Calu3 (cell line): ENCODE measurements at regions not wholly inside any gene's neighbourhood (a gene's known extent, or its start where the extent isn't known, plus 50 kb on each side); places are given as distances from the start of the nearest gene placed in this dataset.

Source experiments
- BruUV-seq: library from RNA; stranded (reverse); fragments of 400-500 nt; replicated peaks from 2 replicates; lab custom pipeline; 2021; lab: Mats Ljungman, UMichigan
- CTCF ChIA-PET: fragments of 300-600 bp; sonication (Branson Sonifier 250); formaldehyde crosslinking; loops from one replicate; lab custom pipeline; 2022; ENCODE audit warnings: antibody characterized with exemption; lab: Charles Lee
- DNase-seq: peaks from one replicate; pipeline ENCODE4 v3.0.0; 2022
- H3K27ac Mint-ChIP-seq: one replicate; pipeline ENCODE4 v1.8.0; 2022; ENCODE audit warnings: mixed read lengths; ENCODE audit not compliant: unreplicated experiment
- H3K27me3 Mint-ChIP-seq: one replicate; pipeline ENCODE4 v1.8.0; 2022; ENCODE audit warnings: mixed read lengths; ENCODE audit not compliant: unreplicated experiment
- H3K36me3 Mint-ChIP-seq: one replicate; pipeline ENCODE4 v1.8.0; 2022; ENCODE audit warnings: mild to moderate bottlenecking, moderate library complexity, mixed read lengths; ENCODE audit not compliant: insufficient read depth, unreplicated experiment
- H3K4me1 Mint-ChIP-seq: one replicate; pipeline ENCODE4 v1.8.0; 2022; ENCODE audit warnings: mild to moderate bottlenecking, low read depth, mixed read lengths; ENCODE audit not compliant: unreplicated experiment
- H3K4me3 Mint-ChIP-seq: one replicate; pipeline ENCODE4 v1.8.0; 2022; ENCODE audit warnings: mild to moderate bottlenecking, low read depth, moderate library complexity, mixed read lengths; ENCODE audit not compliant: unreplicated experiment
- H3K9me3 Mint-ChIP-seq: one replicate; pipeline ENCODE4 v1.8.0; 2022; ENCODE audit warnings: low read depth, mixed read lengths; ENCODE audit not compliant: unreplicated experiment
- intact Hi-C: fragments of 100-400 bp; cut with micrococcal nuclease; formaldehyde crosslinking; loops from one replicate; pipeline ENCODE4 v1.10.0; 2022; ENCODE audit not compliant: unreplicated experiment
- TF ChIP-seq, protein P1 (sequence below): fragments of 200-600 bp; IDR thresholded peaks from one replicate; pipeline ENCODE4 v1.8.0; 2022; ENCODE audit warnings: antibody characterized with exemption; ENCODE audit not compliant: unreplicated experiment

GRCh38 chr13:84044805-84045204 is 162.5 kb upstream of the SLITRK1 start:
- TF ChIP-seq, protein P1, sequence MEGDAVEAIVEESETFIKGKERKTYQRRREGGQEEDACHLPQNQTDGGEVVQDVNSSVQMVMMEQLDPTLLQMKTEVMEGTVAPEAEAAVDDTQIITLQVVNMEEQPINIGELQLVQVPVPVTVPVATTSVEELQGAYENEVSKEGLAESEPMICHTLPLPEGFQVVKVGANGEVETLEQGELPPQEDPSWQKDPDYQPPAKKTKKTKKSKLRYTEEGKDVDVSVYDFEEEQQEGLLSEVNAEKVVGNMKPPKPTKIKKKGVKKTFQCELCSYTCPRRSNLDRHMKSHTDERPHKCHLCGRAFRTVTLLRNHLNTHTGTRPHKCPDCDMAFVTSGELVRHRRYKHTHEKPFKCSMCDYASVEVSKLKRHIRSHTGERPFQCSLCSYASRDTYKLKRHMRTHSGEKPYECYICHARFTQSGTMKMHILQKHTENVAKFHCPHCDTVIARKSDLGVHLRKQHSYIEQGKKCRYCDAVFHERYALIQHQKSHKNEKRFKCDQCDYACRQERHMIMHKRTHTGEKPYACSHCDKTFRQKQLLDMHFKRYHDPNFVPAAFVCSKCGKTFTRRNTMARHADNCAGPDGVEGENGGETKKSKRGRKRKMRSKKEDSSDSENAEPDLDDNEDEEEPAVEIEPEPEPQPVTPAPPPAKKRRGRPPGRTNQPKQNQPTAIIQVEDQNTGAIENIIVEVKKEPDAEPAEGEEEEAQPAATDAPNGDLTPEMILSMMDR: no peak
- no TSS peak for BruUV-seq
- DNase-seq: no peak
- Mint-ChIP-seq H3K36me3 (no peaks in the 10 kb centered on the region), H3K4me1 (no peaks in the 10 kb centered on the region), H3K9me3 (peaks cover 3% of the 10 kb centered on the region), H3K27ac (no peak overlapping the region), H3K27me3 (no peaks in the 10 kb centered on the region), H3K4me3 (no peak overlapping the region)
- CTCF ChIA-PET: no interaction called here
- intact Hi-C loops: no loop called here

DNA sequence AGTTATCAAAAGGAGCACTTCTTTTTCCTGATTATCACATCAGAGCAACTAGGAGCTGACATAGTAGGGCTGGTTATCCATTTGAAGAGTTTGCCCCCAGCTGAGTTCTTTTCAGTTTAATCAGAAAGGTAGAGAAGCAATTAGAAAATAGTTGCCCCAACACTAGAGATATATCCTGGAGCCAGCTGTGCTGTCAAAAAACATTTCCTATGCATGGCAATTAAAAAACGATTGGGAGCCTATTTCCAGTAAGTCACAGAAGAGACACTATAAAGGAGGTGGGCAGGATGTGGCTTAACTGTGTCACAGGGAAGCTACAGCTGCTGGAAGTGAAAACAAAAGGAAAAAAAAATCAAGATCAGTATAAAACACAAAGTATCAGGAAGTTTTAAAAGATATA is 155.7 kb upstream of the SLITRK1 start:
- H3K4me1 Mint-ChIP-seq: no peaks in the 10 kb centered on the region
- no TSS peak for BruUV-seq
- intact Hi-C loops: no loop called here
- TF ChIP-seq, protein P1: no peak
- H3K36me3 Mint-ChIP-seq: no peaks in the 10 kb centered on the region
- CTCF ChIA-PET: no interaction called here
- no peak overlapping the region for H3K4me3 Mint-ChIP-seq
- no peaks in the 10 kb centered on the region for H3K27me3 Mint-ChIP-seq
- no peaks in the 10 kb centered on the region for H3K9me3 Mint-ChIP-seq
- H3K27ac Mint-ChIP-seq: no peak overlapping the region
- DNase-seq: no peak

DNA sequence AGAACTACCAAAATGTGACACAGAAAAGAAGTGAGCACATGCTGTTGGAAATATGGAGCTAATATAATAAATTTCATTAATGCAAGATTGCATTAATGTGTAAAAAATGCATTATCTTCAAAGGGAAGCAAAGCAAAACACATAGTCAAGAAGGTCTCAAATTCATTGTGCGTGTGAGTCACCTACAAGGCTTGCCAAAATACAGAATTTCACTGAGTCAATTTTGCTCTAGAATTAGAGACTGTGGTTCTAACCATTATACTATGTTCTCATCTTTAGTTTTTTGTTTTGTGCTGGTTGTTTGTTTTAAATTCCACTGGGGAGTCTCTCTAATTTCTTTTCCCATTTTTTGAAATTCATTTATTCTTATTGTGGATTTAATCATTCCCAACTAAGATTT is 149.8 kb upstream of the SLITRK1 start:
- Mint-ChIP-seq H3K36me3 (no peaks in the 10 kb centered on the region), H3K4me3 (no peak overlapping the region), H3K4me1 (no peaks in the 10 kb centered on the region), H3K27me3 (no peaks in the 10 kb centered on the region), H3K9me3 (no peaks in the 10 kb centered on the region), H3K27ac (no peak overlapping the region)
- TF ChIP-seq, protein P1: no peak
- no peak for DNase-seq
- CTCF ChIA-PET: no interaction called here
- intact Hi-C loops: no loop called here
- no TSS peak for BruUV-seq

GRCh38 chr13:84031120-84031519 is 148.8 kb upstream of the SLITRK1 start:
- TF ChIP-seq, protein P1: no peak
- H3K4me3 Mint-ChIP-seq: no peak overlapping the region

More at GRCh38 chr13:84031120-84031519, 148.8 kb upstream of the SLITRK1 start:
- intact Hi-C loops: no loop called here
- BruUV-seq: no TSS peak
- CTCF ChIA-PET: no interaction called here
- H3K9me3 Mint-ChIP-seq: no peaks in the 10 kb centered on the region
- H3K4me1 Mint-ChIP-seq: no peaks in the 10 kb centered on the region
- H3K36me3 Mint-ChIP-seq: no peaks in the 10 kb centered on the region
- no peak for DNase-seq
- no peak overlapping the region for H3K27ac Mint-ChIP-seq
- H3K27me3 Mint-ChIP-seq: no peaks in the 10 kb centered on the region
